ENCODE measurements at regions not wholly inside any gene's neighbourhood (a gene's known extent, or its start where the extent isn't known, plus 50 kb on each side); places are given as distances from the start of the nearest gene placed in this dataset.
"Not testable (repeated sequence)": the region's sequence is repeated elsewhere in the genome, so short reads cannot be mapped to it uniquely, and the experiment has no call there.

DNA sequence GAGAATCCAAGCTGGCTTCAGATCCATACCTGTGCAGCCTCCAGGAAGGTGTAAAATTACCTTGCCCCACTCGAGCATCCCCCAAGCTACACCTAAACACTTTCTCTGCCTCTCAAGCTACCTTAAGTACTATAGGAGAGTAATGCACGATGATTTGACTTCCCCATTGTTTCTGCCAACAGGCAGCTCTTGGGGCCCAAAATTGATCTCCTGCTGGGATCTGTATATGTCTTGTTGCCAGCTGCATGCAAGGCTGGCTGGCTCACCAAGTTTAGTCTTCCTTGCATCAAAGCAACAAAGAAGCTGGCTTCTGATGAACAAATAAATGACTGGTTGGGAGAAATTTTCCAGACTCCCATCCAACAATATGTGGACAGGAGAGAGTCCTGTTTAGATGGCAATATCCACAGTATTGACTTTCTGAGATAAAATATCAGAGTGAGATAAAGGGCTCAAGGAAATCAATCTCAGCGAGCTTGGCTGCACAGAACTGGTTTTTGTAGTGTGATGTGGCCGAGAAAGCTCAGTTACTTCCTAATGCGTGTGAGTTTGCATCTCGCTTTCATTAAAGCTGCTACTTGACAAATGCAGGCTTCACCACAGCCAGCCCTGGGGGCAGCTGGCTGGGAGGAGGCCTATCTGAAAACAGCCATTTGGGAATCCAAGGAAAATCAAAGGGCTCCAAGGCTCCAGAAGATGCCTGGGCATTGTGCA is 140.7 kb downstream of the MINAR1 start:
- Mint-ChIP-seq H3K9me3 (peaks cover 5% of the 10 kb centered on the region), H3K4me1 (no peaks in the 10 kb centered on the region), H3K27me3 (no peaks in the 10 kb centered on the region), H3K36me3 (no peaks in the 10 kb centered on the region), H3K4me3 (no peak overlapping the region), H3K27ac (no peak overlapping the region)
- no peak for ATAC-seq

- not testable (repeated sequence) for H3K27me3 Mint-ChIP-seq, H3K4me3 Mint-ChIP-seq, H3K9me3 Mint-ChIP-seq
Measured at GRCh38 chr15:79574431-79575273, 142.5 kb downstream of the MINAR1 start.

DNA sequence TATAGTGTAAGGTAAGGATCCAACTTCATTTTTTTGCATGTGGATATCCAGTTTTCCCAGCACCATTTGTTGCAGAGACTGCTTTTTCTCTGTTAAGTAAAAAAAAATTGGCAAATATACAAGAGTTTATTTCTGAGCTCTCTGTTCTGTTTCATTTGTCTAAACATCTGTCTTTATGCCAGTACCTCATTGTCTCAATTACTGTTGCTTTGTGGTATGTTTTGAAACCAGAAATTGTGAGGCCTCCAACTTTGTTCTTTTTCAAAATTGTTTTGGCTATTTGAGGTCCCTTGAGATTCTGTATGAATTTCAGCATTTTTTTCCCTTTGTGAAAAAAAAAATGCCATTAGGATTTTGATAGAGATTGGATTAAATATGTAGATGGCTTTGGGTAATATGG is 150.5 kb downstream of the MINAR1 start:
- Mint-ChIP-seq H3K9me3 (no peaks in the 10 kb centered on the region), H3K4me3 (no peak overlapping the region), H3K27ac (no peak overlapping the region), H3K36me3 (no peaks in the 10 kb centered on the region), H3K27me3 (peaks cover 48% of the 10 kb centered on the region), H3K4me1 (no peaks in the 10 kb centered on the region)
- ATAC-seq, result no peak

More at GRCh38 chr15:79574431-79575273, 142.5 kb downstream of the MINAR1 start:
- H3K27ac Mint-ChIP-seq, H3K4me1 Mint-ChIP-seq, H3K36me3 Mint-ChIP-seq, ATAC-seq: not testable (repeated sequence)

- ATAC-seq, result no peak
- no peaks in the 10 kb centered on the region for H3K4me1 Mint-ChIP-seq
- no peak overlapping the region for H3K4me3 Mint-ChIP-seq
- H3K9me3 Mint-ChIP-seq, result no peaks in the 10 kb centered on the region
- peaks cover 18% of the 10 kb centered on the region for H3K27me3 Mint-ChIP-seq
- no peak overlapping the region for H3K27ac Mint-ChIP-seq
- H3K36me3 Mint-ChIP-seq, result no peaks in the 10 kb centered on the region
Measured at GRCh38 chr15:79592126-79592525, 160.0 kb downstream of the MINAR1 start.

DNA sequence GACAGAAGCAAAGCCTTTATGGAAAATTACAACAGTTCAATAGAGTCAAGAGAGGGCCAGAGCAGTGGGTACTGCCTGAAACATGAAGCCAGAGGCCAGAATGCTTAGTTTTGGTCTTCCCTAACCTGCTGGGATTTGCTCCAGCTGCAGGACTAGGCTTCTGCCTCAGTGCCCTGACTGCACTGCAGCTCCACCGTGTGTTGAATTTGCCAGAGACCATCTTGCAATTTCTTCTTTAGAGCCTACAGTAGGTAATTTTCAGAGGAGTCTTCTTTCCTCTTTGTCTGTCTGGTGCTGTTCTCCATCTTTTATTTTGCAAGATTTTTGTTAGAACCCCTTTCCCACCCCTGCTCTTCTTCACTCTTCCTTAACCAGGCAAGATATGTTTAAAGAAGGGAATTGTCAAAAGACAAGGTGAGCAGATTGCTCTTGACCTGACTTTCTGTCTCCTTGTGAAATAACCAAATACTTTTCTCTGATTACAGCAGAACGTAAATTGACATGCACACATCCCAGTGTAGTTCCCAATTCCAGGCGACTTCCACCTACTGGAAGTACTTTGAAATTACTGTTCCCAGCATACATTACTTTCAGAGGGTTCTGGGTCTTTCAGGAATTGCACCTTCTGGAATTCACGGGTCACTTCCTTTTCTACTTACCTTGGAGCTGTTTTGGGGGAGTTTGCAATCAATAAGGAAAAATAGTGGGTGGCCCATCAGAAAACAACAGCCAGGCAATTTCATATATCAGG is 161.2 kb downstream of the MINAR1 start:
- Mint-ChIP-seq H3K9me3 (no peaks in the 10 kb centered on the region), H3K4me3 (no peak overlapping the region), H3K36me3 (no peaks in the 10 kb centered on the region), H3K27ac (no peak overlapping the region), H3K4me1 (no peaks in the 10 kb centered on the region), H3K27me3 (peaks cover 19% of the 10 kb centered on the region)
- ATAC-seq, result no peak

GRCh38 chr15:79595306-79595705 is 163.2 kb downstream of the MINAR1 start:
- no peaks in the 10 kb centered on the region for H3K4me1 Mint-ChIP-seq
- no peaks in the 10 kb centered on the region for H3K36me3 Mint-ChIP-seq
- H3K9me3 Mint-ChIP-seq, result no peaks in the 10 kb centered on the region
- no peak for ATAC-seq
- no peak overlapping the region for H3K4me3 Mint-ChIP-seq
- H3K27me3 Mint-ChIP-seq, result peaks cover 22% of the 10 kb centered on the region
- H3K27ac Mint-ChIP-seq, result no peak overlapping the region

DNA sequence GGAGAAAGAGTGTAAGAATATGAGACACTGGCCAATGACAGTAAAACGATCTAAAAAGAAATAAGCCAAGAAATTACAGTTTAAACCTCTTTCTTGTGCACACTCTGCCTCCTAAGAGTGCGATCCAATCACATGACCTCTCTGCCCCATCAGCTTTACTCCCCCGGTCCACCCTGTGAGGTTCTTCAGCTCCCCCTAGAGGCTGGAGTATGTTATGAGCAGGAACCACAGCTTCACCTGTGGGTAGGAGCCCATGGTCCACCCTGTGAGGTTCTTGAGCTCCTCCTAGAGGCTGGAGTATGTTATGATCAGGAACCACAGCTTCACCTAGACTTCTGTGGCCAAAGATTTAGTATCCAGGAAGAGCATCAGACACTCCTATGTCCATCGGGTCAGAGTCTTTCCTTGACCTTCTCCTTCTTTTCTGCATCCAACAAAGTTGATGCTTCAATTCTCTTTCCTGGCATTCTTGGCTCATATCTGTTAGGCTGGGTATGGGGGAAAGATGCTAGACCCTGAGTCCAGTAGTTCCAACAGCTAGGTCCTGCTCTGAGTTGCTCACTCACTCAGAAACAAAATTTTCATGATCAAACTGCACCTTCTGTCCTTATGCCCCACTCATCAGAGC is 164.0 kb downstream of the MINAR1 start:
- H3K36me3 Mint-ChIP-seq, result no peaks in the 10 kb centered on the region
- H3K27me3 Mint-ChIP-seq, result peaks cover 24% of the 10 kb centered on the region
- H3K9me3 Mint-ChIP-seq, result no peaks in the 10 kb centered on the region
- ATAC-seq, result peak; percentile 74
- H3K4me3 Mint-ChIP-seq, result no peak overlapping the region
- no peak overlapping the region for H3K27ac Mint-ChIP-seq
- H3K4me1 Mint-ChIP-seq, result no peaks in the 10 kb centered on the region

DNA sequence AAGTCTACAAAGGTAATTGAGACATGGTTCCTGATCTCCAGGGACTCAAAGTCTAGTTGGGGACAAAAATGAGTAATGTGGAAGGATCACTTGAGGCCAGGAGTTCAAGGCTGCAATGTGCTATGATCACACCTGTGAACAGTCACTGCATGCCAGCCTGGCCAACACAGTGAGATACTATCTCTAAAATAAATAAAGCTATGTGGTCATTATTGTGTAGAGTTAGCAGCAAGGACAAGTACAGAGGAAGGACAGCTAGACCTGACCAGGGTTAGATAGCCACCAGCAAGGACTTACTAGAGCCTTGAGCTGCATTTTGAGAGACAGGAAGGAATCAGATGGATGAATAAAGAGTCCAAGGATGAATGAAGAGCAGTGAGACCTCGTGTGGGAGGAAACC is 166.5 kb downstream of the MINAR1 start:
- Mint-ChIP-seq H3K27ac (no peak overlapping the region), H3K36me3 (no peaks in the 10 kb centered on the region)

GRCh38 chr15:79601405-79602086 is 169.4 kb downstream of the MINAR1 start:
- no peak for ATAC-seq
- H3K4me1 Mint-ChIP-seq, result no peaks in the 10 kb centered on the region
- no peak overlapping the region for H3K27ac Mint-ChIP-seq
- H3K4me3 Mint-ChIP-seq, result no peak overlapping the region
- no peaks in the 10 kb centered on the region for H3K9me3 Mint-ChIP-seq
- H3K36me3 Mint-ChIP-seq, result no peaks in the 10 kb centered on the region
- peaks cover 28% of the 10 kb centered on the region for H3K27me3 Mint-ChIP-seq

More for the DNA sequence above, 166.5 kb downstream of the MINAR1 start:
- peaks cover 30% of the 10 kb centered on the region for H3K27me3 Mint-ChIP-seq
- H3K4me1 Mint-ChIP-seq, result no peaks in the 10 kb centered on the region
- ATAC-seq, result no peak
- no peaks in the 10 kb centered on the region for H3K9me3 Mint-ChIP-seq
- H3K4me3 Mint-ChIP-seq, result no peak overlapping the region

DNA sequence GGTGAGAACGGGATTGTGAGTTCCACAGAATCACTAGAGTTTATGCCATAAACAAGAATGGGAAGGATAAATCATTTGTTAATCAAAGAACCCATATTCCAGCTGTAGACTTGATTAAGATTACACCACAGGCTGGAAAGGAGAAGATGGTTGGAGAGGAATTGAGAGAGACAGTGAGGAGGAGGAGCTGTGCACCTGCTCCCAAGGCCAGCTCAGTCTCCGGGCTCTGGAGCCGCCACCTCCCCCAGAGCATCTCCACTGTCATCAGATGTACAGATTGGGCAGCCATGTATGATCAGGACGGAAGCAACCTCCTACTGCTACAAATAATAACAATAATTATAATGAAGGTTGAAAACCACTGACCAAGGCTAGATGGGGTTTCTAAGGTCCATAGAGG is 170.0 kb downstream of the MINAR1 start:
- Mint-ChIP-seq H3K4me3 (no peak overlapping the region), H3K27ac (no peak overlapping the region), H3K27me3 (peaks cover 34% of the 10 kb centered on the region), H3K36me3 (no peaks in the 10 kb centered on the region), H3K9me3 (no peaks in the 10 kb centered on the region), H3K4me1 (no peaks in the 10 kb centered on the region)
- ATAC-seq, result no peak

- Mint-ChIP-seq H3K4me3 (no peak overlapping the region), H3K9me3 (no peaks in the 10 kb centered on the region), H3K36me3 (no peaks in the 10 kb centered on the region), H3K4me1 (no peaks in the 10 kb centered on the region), H3K27me3 (peaks cover 40% of the 10 kb centered on the region), H3K27ac (no peak overlapping the region)
- ATAC-seq, result no peak
Measured at GRCh38 chr15:79602731-79603130, 170.6 kb downstream of the MINAR1 start.

GRCh38 chr15:79606831-79607355 is 174.8 kb downstream of the MINAR1 start:
- Mint-ChIP-seq H3K27ac (no peak overlapping the region), H3K4me1 (no peaks in the 10 kb centered on the region), H3K9me3 (no peaks in the 10 kb centered on the region), H3K4me3 (no peak overlapping the region), H3K36me3 (no peaks in the 10 kb centered on the region), H3K27me3 (peaks cover 17% of the 10 kb centered on the region)
- no peak for ATAC-seq

DNA sequence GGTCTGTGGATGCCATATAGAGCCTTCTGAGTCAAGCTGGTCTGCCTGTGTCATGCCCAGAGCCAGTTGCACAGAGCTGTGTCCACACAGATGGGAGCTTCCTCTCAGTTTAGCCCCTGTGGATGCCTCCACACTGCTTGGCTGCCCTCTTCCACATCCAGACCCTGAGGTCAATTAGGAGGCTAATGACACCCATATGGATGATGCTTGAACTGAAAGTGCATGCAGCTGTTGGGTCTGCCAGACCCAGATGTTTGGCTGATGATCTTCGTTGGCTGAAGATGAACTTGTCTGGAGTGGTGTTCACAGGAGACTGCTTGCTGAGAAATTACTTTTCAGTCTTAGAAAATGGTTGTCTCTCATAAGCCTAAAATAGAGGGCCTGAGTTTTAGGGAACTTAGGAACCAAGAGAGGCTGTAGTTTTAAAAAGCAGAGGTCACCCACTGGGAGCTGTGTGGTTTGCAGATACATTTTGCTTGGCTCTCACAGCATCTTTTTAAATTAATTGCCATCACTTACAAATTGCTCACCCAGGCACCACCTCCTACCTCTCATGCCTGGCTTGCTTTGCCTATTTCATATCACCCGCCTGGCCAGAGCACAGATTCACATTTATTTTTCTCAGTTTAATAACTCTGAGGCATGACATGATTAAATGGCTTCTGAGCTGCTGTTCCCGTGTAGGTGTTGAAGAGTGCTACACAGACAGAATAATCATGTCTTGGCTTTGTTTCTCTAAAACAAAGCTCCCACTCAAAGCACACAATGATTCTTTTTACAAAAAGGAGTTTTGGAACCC is 176.1 kb downstream of the MINAR1 start:
- Mint-ChIP-seq H3K4me3 (no peak overlapping the region), H3K4me1 (no peaks in the 10 kb centered on the region), H3K27ac (no peak overlapping the region), H3K36me3 (no peaks in the 10 kb centered on the region), H3K9me3 (no peaks in the 10 kb centered on the region), H3K27me3 (peaks cover 14% of the 10 kb centered on the region)
- ATAC-seq, result no peak

- no peak overlapping the region for H3K4me3 Mint-ChIP-seq
- H3K36me3 Mint-ChIP-seq, result no peaks in the 10 kb centered on the region
- no peak for ATAC-seq
- no peak overlapping the region for H3K27ac Mint-ChIP-seq
- H3K4me1 Mint-ChIP-seq, result no peaks in the 10 kb centered on the region
- H3K9me3 Mint-ChIP-seq, result no peaks in the 10 kb centered on the region
- H3K27me3 Mint-ChIP-seq, result peaks cover 14% of the 10 kb centered on the region
Measured at GRCh38 chr15:79609506-79609905, 177.4 kb downstream of the MINAR1 start.

Measured in stimulated activated memory B cell treated with anti-CD40 and anti-IgM and Interleukin-4, amounts not matched to agents 10 μg/mL and 1 μg/mL and 100 μg/mL, for 72 hours (primary cell).